ENCODE measurements at regions not wholly inside any gene's neighbourhood (a gene's known extent, or its start where the extent isn't known, plus 50 kb on each side); places are given as distances from the start of the nearest gene placed in this dataset.

DNA sequence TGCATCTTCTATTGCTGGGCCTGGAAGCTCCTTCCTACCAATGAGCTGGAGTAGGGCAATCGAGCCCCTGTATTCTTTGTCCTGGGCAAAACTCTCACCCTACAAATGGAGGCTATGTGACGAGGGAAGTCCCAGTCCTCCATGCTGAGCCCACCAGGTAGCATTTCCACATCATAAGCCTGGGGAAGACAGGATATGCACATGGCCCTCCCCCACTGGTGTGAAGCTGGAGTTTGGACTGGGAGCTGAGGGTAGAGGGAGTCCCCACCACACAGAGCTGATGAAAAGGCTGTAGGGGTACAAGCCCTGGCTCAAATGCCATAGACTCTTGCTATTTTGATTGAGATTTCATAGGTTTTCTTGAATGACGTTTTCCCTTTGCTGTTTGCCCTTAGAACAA, 99.5 kb upstream of the FOXC1 start:
- POLR2A ChIA-PET = no interaction called here
- H3K27ac Mint-ChIP-seq = no peak overlapping the region

DNA sequence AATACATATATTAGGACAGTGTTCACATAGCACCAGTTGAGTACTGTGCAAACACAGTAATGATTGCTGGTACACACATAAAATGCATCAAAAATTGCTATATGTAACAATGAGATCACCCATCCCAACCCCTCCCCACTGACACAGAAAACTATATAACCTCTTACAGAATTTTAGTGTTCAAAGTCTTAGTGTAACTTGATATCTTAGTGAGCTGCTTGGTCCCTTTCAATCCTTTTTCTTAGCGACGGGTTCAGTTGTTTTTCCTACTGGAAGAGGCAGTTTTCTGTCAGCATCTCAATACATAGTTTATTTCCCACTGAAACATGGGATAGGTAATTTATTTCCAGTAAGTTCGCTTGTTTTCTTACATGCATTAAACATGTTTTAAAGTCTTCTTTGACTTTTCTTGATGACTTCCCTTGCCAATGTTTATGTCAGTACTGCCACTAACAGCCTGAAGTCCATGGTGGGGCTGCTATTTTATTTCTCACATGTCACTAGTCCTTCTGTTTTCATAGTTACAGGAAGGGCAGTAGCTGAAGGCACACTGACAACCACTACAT, 96.4 kb upstream of the FOXC1 start:
- H3K27me3 ChIP-seq (ENCODE audit: control insufficient read depth in 1 of 2, insufficient read depth in 2 of 2, low read length in 2 of 2) = peaks cover 0 to 2% of the 10 kb centered on the region in 2 experiments
- no peaks in the 10 kb centered on the region for H3K4me1 ChIP-seq (ENCODE audit: insufficient read depth, low read length)
- no peaks in the 10 kb centered on the region for H3K4me1 Mint-ChIP-seq (ENCODE audit: low read depth)
- POLR2A ChIA-PET = interaction anchor here (0.7 kb wide), 1 partner anchor 113 kb away, joined by 4 read pairs; no protein-coding TSS in a partner anchor
- no peak overlapping the region for H3K27ac Mint-ChIP-seq
- intact Hi-C loops (cut with DNase I, micrococcal nuclease) = no loop called here
- ATAC-seq (ENCODE audit: poor library complexity) (no peak), DNase-seq (no peak)
- no peak overlapping the region for H3K4me3 ChIP-seq (ENCODE audit: low read length)
- H3K9me3 Mint-ChIP-seq = peaks cover 6% of the 10 kb centered on the region
- TF ChIP-seq, protein P1, sequence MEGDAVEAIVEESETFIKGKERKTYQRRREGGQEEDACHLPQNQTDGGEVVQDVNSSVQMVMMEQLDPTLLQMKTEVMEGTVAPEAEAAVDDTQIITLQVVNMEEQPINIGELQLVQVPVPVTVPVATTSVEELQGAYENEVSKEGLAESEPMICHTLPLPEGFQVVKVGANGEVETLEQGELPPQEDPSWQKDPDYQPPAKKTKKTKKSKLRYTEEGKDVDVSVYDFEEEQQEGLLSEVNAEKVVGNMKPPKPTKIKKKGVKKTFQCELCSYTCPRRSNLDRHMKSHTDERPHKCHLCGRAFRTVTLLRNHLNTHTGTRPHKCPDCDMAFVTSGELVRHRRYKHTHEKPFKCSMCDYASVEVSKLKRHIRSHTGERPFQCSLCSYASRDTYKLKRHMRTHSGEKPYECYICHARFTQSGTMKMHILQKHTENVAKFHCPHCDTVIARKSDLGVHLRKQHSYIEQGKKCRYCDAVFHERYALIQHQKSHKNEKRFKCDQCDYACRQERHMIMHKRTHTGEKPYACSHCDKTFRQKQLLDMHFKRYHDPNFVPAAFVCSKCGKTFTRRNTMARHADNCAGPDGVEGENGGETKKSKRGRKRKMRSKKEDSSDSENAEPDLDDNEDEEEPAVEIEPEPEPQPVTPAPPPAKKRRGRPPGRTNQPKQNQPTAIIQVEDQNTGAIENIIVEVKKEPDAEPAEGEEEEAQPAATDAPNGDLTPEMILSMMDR (IDR thresholded peaks at IDR 0.05) = no peak
- no peak overlapping the region for H3K27ac ChIP-seq (ENCODE audit: low read depth in 1 of 2, low read length in 2 of 2)
- H3K4me3 Mint-ChIP-seq = no peak overlapping the region
- no peaks in the 10 kb centered on the region for H3K36me3 Mint-ChIP-seq (ENCODE audit: low read depth)
- H3K27me3 Mint-ChIP-seq = peaks cover 24% of the 10 kb centered on the region
- no peaks in the 10 kb centered on the region for H3K36me3 ChIP-seq (ENCODE audit: insufficient read depth, low read length)
- CTCF ChIA-PET = no interaction called here
- peaks cover 0 to 5% of the 10 kb centered on the region in 2 experiments for H3K9me3 ChIP-seq (ENCODE audit: control insufficient read depth in 1 of 2, insufficient read depth in 1 of 2, low read length in 2 of 2)

More for the DNA sequence above, 99.5 kb upstream of the FOXC1 start:
- Mint-ChIP-seq H3K27me3 (peaks cover 19% of the 10 kb centered on the region), H3K4me1 (ENCODE audit: low read depth) (no peaks in the 10 kb centered on the region), H3K9me3 (peaks cover 6% of the 10 kb centered on the region), H3K36me3 (ENCODE audit: low read depth) (no peaks in the 10 kb centered on the region), H3K4me3 (no peak overlapping the region)
- CTCF ChIA-PET = no interaction called here
- TF ChIP-seq, protein P1 (IDR thresholded peaks at IDR 0.05) = no peak
- H3K36me3 ChIP-seq (ENCODE audit: insufficient read depth, low read length) = no peaks in the 10 kb centered on the region
- DNase-seq = no peak
- no peaks in the 10 kb centered on the region for H3K4me1 ChIP-seq (ENCODE audit: insufficient read depth, low read length)
- peaks cover 0 to 6% of the 10 kb centered on the region in 2 experiments for H3K27me3 ChIP-seq (ENCODE audit: control insufficient read depth in 1 of 2, insufficient read depth in 2 of 2, low read length in 2 of 2)
- H3K4me3 ChIP-seq (ENCODE audit: low read length) = no peak overlapping the region
- ATAC-seq (ENCODE audit: poor library complexity) = no peak
- H3K27ac ChIP-seq (ENCODE audit: low read depth in 1 of 2, low read length in 2 of 2) = no peak overlapping the region
- peaks cover 0 to 3% of the 10 kb centered on the region in 2 experiments for H3K9me3 ChIP-seq (ENCODE audit: control insufficient read depth in 1 of 2, insufficient read depth in 1 of 2, low read length in 2 of 2)
- intact Hi-C loops (cut with DNase I, micrococcal nuclease) = no loop called here

- intact Hi-C loops (cut with DNase I, micrococcal nuclease) = no loop called here
- Mint-ChIP-seq H3K9me3 (peaks cover 5% of the 10 kb centered on the region), H3K36me3 (ENCODE audit: low read depth) (no peaks in the 10 kb centered on the region), H3K27ac (no peak overlapping the region), H3K27me3 (peaks cover 19% of the 10 kb centered on the region), H3K4me1 (ENCODE audit: low read depth) (no peaks in the 10 kb centered on the region), H3K4me3 (no peak overlapping the region)
- H3K36me3 ChIP-seq (ENCODE audit: insufficient read depth, low read length) = no peaks in the 10 kb centered on the region
- ATAC-seq (ENCODE audit: poor library complexity) (no peak), DNase-seq (no peak)
- TF ChIP-seq, protein P1 (IDR thresholded peaks at IDR 0.05) = no peak
- ChIA-PET CTCF (interaction anchor here (1.5 kb wide), 1 partner anchor 10 kb away, joined by 3 read pairs; no protein-coding TSS in a partner anchor), POLR2A (interaction anchor here (0.7 kb wide), 1 partner anchor 112 kb away, joined by 4 read pairs; no protein-coding TSS in a partner anchor)
- H3K4me1 ChIP-seq (ENCODE audit: insufficient read depth, low read length) = no peaks in the 10 kb centered on the region
- H3K4me3 ChIP-seq (ENCODE audit: low read length) = no peak overlapping the region
- peaks cover 0 to 2% of the 10 kb centered on the region in 2 experiments for H3K27me3 ChIP-seq (ENCODE audit: control insufficient read depth in 1 of 2, insufficient read depth in 2 of 2, low read length in 2 of 2)
- H3K9me3 ChIP-seq (ENCODE audit: control insufficient read depth in 1 of 2, insufficient read depth in 1 of 2, low read length in 2 of 2) = peaks cover 0 to 11% of the 10 kb centered on the region in 2 experiments
- no peak overlapping the region for H3K27ac ChIP-seq (ENCODE audit: low read depth in 1 of 2, low read length in 2 of 2)
Observed at GRCh38 chr6:1514078-1514477, 95.6 kb upstream of the FOXC1 start.

All from CD4-positive, alpha-beta T cell (primary cell).